Breast epithelium (tissue), 4 donors: ENCODE measurements at regions not wholly inside any gene's neighbourhood (a gene's known extent, or its start where the extent isn't known, plus 50 kb on each side); places are given as distances from the start of the nearest gene placed in this dataset.

ENCODE experiments used
- DNase-seq, 2 donors: peaks; one replicate each; pipeline ENCODE4 v3.0.0-alpha.2; 2019; ENCODE audit warnings: low spot score in 2 of 2
- H3K27ac ChIP-seq, 2 donors: fragments of 200-600 bp; sonication (generic) in 1 of 2; one replicate each; pipeline ENCODE4 v1.5.1; 2016 to 2019; ENCODE audit warnings: mild to moderate bottlenecking in 1 of 2
- H3K27me3 ChIP-seq, 2 donors: fragments of 200-600 bp; sonication (generic) in 1 of 2; one replicate each; pipeline versions ENCODE4 v1.5.1 to v1.6.0; 2017 to 2019; ENCODE audit warnings: control low read depth in 1 of 2, mild to moderate bottlenecking in 1 of 2
- H3K36me3 ChIP-seq: fragments of 200-600 bp; one replicate; pipeline ENCODE4 v1.5.1; 2019
- H3K4me1 ChIP-seq, 2 donors: fragments of 200-600 bp; sonication (generic); one replicate each; pipeline ENCODE4 v1.5.1; 2016 to 2019; ENCODE audit warnings: control low read depth in 1 of 2
- H3K4me3 ChIP-seq, 3 donors: fragments of 200-600 bp; sonication (generic); 1 replicate in 2 of 3; 2 replicates in 1 of 3; pipeline ENCODE4 v1.5.1; 2016 to 2019; ENCODE audit warnings: mild to moderate bottlenecking in 3 of 3, moderate library complexity in 2 of 3
- H3K9me3 ChIP-seq, 2 donors: fragments of 200-600 bp; sonication (generic) in 1 of 2; one replicate each; pipeline ENCODE4 v1.5.1; 2016 to 2019; ENCODE audit warnings: control low read depth in 1 of 2
- POLR2A ChIP-seq: fragments of 450-650 bp; IDR thresholded peaks from one replicate; pipeline ENCODE4 v1.6.1; 2016; ENCODE audit warnings: antibody characterized with exemption, mild to moderate bottlenecking, moderate library complexity
- POLR2AphosphoS5 ChIP-seq, 3 donors: sonication (generic); formaldehyde crosslinking; IDR thresholded peaks; one replicate each; pipeline ENCODE4 v1.6.1; 2017; ENCODE audit warnings: antibody characterized with exemption in 3 of 3
- intact Hi-C: fragments of 100-400 bp; cut with DNase I; formaldehyde crosslinking; loops from one replicate; pipeline ENCODE4 v1.15.1; 2023; ENCODE audit warnings: low total_unique reads
- TF ChIP-seq, protein P1 (sequence below), 3 donors: fragments of 450-650 bp; IDR thresholded peaks; one replicate each; pipeline ENCODE4 v1.5.1; 2016 to 2017; ENCODE audit warnings: antibody characterized with exemption in 3 of 3, mild to moderate bottlenecking in 3 of 3, moderate library complexity in 3 of 3

DNA sequence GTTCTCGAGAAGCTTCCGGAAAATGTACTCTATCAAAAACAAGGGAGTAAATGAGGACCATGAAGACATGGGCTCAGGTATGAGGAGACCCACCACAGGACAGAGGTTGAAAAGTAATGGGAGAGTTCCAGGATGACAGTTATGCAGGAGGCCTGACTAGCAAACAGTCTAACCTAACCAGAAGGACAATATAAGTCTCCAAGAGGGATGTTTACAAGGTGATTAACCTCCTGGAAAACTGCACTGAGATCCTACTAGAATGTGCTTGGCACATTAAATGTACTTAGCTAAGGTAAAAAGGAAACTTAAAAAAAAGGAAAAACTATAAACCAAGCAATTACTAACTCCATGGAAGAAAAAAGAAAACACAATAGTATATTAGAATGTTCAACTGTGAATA is 258.3 kb downstream of the KLF5 start:
- Histone ChIP-seq H3K4me3 (no peak overlapping the region), H3K27ac (no peak overlapping the region), H3K27me3 (no peaks in the 10 kb centered on the region), H3K36me3 (no peaks in the 10 kb centered on the region), H3K9me3 (peaks cover 0 to 10% of the 10 kb centered on the region in 2 donors), H3K4me1 (no peaks in the 10 kb centered on the region)
- DNase-seq = no peak
- intact Hi-C loops = no loop called here
- TF ChIP-seq POLR2AphosphoS5 (IDR thresholded peaks at IDR 0.05) (no peak), POLR2A (no peak)
- TF ChIP-seq, protein P1, sequence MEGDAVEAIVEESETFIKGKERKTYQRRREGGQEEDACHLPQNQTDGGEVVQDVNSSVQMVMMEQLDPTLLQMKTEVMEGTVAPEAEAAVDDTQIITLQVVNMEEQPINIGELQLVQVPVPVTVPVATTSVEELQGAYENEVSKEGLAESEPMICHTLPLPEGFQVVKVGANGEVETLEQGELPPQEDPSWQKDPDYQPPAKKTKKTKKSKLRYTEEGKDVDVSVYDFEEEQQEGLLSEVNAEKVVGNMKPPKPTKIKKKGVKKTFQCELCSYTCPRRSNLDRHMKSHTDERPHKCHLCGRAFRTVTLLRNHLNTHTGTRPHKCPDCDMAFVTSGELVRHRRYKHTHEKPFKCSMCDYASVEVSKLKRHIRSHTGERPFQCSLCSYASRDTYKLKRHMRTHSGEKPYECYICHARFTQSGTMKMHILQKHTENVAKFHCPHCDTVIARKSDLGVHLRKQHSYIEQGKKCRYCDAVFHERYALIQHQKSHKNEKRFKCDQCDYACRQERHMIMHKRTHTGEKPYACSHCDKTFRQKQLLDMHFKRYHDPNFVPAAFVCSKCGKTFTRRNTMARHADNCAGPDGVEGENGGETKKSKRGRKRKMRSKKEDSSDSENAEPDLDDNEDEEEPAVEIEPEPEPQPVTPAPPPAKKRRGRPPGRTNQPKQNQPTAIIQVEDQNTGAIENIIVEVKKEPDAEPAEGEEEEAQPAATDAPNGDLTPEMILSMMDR (IDR thresholded peaks at IDR 0.05) = no peak

DNA sequence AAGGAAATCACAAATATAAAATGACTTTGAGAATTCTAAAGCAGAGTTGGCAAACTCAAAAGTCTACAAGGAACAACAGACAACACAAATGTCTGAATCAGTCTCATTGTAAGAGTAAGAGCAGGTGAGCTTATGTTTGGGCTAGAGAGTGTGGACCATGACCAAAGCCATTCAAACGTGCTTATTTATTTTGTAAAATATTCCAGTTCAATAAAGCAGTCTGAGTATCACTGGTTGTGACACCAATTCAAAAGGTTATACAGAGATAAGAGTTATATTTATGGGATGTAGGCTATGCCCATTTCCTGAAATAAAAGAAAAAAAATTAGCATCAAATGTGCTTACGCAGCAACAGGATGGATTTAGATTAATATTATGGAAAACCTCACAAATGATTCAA is 251.6 kb downstream of the KLF5 start:
- H3K27ac ChIP-seq = no peak overlapping the region
- DNase-seq = no peak
- no peak overlapping the region for H3K4me3 ChIP-seq
- TF ChIP-seq, protein P1 (IDR thresholded peaks at IDR 0.05) = no peak
- no peak for TF ChIP-seq POLR2AphosphoS5 (IDR thresholded peaks at IDR 0.05)
- no peak for TF ChIP-seq POLR2A
- no peaks in the 10 kb centered on the region for H3K27me3 ChIP-seq
- no peaks in the 10 kb centered on the region for H3K36me3 ChIP-seq
- peaks cover 0 to 10% of the 10 kb centered on the region in 2 donors for H3K9me3 ChIP-seq
- intact Hi-C loops = no loop called here
- no peaks in the 10 kb centered on the region for H3K4me1 ChIP-seq

DNA sequence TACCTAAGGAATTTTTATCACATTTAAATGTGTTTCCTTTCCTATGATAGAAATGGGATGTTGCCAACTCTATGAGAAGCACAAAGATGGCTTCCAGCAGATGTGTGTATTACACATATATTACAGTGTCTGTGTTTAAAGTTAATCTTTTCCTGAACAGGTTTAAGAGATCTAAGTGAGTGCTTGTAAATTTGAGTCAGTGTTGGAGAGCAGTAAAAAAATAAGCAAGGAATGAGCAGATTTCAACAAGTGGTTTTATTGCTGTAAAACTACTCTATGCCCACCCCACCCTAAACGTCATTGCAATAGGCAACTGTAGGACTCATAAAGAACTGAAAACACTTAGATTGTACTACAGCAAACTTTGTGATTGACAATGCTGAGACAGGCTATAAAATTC is 248.7 kb downstream of the KLF5 start:
- TF ChIP-seq, protein P1 (IDR thresholded peaks at IDR 0.05) = no peak
- TF ChIP-seq POLR2A = no peak
- TF ChIP-seq POLR2AphosphoS5 (IDR thresholded peaks at IDR 0.05) = no peak

DNA sequence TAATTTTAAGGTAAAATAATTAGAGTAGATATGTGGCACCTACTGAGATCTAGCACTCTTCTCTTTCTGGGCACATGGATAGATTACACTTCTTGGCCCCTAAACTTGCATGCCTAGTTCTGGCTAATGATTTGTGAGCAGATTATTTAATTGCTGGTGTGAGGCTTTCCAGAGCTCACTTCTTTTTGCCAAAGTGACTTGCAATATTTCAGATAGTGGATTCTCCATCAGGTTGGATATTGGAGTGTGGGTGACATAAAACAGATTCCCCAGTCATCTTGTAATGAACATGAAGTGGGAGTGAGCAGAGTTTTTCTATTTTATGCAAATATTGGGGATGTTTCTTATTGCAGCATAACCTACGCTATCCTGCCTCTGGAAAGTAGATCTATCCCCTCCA is 247.9 kb downstream of the KLF5 start:
- Histone ChIP-seq H3K9me3 (no peaks in the 10 kb centered on the region), H3K4me1 (no peaks in the 10 kb centered on the region), H3K36me3 (no peaks in the 10 kb centered on the region), H3K4me3 (no peak overlapping the region), H3K27ac (no peak overlapping the region), H3K27me3 (no peaks in the 10 kb centered on the region)
- DNase-seq = no peak
- TF ChIP-seq POLR2AphosphoS5 (IDR thresholded peaks at IDR 0.05) = no peak
- no peak for TF ChIP-seq POLR2A
- TF ChIP-seq, protein P1 (IDR thresholded peaks at IDR 0.05) = no peak
- intact Hi-C loops = no loop called here

More for the DNA sequence above, 248.7 kb downstream of the KLF5 start:
- Histone ChIP-seq H3K27me3 (no peaks in the 10 kb centered on the region), H3K4me3 (no peak overlapping the region), H3K9me3 (no peaks in the 10 kb centered on the region), H3K36me3 (no peaks in the 10 kb centered on the region), H3K4me1 (no peaks in the 10 kb centered on the region), H3K27ac (no peak overlapping the region)
- DNase-seq = no peak
- intact Hi-C loops = no loop called here

DNA sequence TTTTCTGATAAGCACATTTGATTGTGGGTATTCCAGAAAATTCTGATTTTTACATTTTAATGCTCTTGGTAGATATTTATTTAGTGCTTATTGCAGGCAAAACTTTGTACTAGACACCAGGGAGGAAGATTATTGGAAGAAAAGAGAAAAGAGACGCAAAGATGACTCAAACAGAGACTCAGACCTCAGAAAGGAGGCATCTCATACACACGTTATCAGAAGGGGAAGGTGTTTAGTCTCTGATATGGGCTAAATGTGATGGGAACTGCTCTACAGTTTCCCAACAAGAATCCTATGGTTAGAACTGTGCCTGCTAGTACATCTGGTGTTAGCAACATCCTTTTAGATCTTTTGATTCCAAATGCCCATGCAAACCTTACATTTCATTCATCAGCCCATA is 245.6 kb downstream of the KLF5 start:
- H3K9me3 ChIP-seq = no peaks in the 10 kb centered on the region
- no peak for TF ChIP-seq POLR2AphosphoS5 (IDR thresholded peaks at IDR 0.05)
- no peak for TF ChIP-seq POLR2A
- TF ChIP-seq, protein P1 (IDR thresholded peaks at IDR 0.05) = no peak
- intact Hi-C loops = no loop called here
- H3K4me3 ChIP-seq = no peak overlapping the region
- no peak for DNase-seq
- H3K36me3 ChIP-seq = no peaks in the 10 kb centered on the region
- no peaks in the 10 kb centered on the region for H3K4me1 ChIP-seq
- H3K27ac ChIP-seq = no peak overlapping the region
- H3K27me3 ChIP-seq = no peaks in the 10 kb centered on the region
